GM12801 (cell line): ENCODE measurements at regions not wholly inside any gene's neighbourhood (a gene's known extent, or its start where the extent isn't known, plus 50 kb on each side); places are given as distances from the start of the nearest gene placed in this dataset.

ENCODE experiments used
- CTCF ChIP-seq: IDR thresholded peaks from one replicate; pipeline ENCODE4 v1.5.1; 2011; ENCODE audit warnings: control low read depth; ENCODE audit not compliant: insufficient read length; ENCODE audit errors: extremely low read depth

- no peak for TF ChIP-seq CTCF
Measured at GRCh38 chr13:78437781-78438180, 165.6 kb downstream of the POU4F1 start.

- no peak for TF ChIP-seq CTCF
Measured at GRCh38 chr13:78436311-78436710, 167.0 kb downstream of the POU4F1 start.

GRCh38 chr13:78431328-78431727 lies 172.0 kb downstream of the POU4F1 start:
- TF ChIP-seq CTCF = no peak

GRCh38 chr13:78430811-78431210 lies 172.5 kb downstream of the POU4F1 start:
- TF ChIP-seq CTCF = no peak

- no peak for TF ChIP-seq CTCF
Measured at GRCh38 chr13:78430166-78430791, 173.1 kb downstream of the POU4F1 start.

GRCh38 chr13:78428646-78429045 lies 174.7 kb downstream of the POU4F1 start:
- TF ChIP-seq CTCF = no peak

GRCh38 chr13:78426183-78426582 lies 177.2 kb downstream of the POU4F1 start:
- TF ChIP-seq CTCF = no peak

GRCh38 chr13:78420814-78421213 lies 182.5 kb downstream of the POU4F1 start:
- no peak for TF ChIP-seq CTCF
